Hematopoietic multipotent progenitor cell treated with erythropoietin and hydrocortisone succinate and interleukin-3 and kit ligand, for 15 days (in vitro differentiated cells): ENCODE measurements at regions not wholly inside any gene's neighbourhood (a gene's known extent, or its start where the extent isn't known, plus 50 kb on each side); places are given as distances from the start of the nearest gene placed in this dataset.
"Not testable (repeated sequence)": the region's sequence is repeated elsewhere in the genome, so short reads cannot be mapped to it uniquely, and the experiment has no call there.

ENCODE experiments used
- DNase-seq: peaks from one replicate; pipeline ENCODE4 v3.0.0-alpha.2; 2015; ENCODE audit warnings: low spot score

DNA sequence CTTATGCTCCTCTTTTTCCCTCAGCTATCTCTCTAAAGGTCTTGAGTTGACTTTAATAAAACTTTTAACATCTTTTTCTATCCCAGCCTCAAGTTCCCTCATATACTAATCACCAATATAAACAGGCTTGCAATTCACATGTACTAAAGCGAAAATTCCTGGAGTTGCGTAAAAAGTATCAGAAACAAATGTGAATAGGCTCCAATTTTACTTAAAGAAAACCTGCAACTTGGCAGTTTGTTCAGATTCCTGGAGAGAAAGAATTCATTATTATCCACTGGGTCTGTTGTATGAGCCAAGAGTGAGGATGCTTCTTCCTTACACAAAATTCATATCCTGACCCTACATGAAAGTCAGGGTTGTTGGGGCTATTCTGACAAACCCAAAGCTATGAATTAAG lies 384.2 kb downstream of the DTWD2 start:
- no peak for DNase-seq

DNA sequence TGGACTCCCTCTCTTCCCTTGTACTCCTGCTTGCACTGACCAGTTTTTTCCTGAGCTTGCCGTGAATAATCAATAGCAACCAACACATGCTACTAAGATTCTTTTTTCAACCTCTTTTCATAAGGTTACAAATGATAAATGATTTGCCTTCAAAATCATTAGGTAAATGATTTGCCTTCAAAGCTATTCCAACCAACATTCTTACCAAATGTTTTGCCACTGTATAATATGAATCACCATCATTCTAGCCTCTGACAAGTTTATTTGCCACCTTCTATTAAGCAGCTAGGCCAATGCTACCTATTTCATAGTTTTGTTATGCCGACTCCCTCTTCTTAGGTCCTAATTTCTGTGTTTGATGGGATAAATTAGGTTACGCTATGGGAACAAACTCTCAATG lies 385.1 kb downstream of the DTWD2 start:
- no peak for DNase-seq

DNA sequence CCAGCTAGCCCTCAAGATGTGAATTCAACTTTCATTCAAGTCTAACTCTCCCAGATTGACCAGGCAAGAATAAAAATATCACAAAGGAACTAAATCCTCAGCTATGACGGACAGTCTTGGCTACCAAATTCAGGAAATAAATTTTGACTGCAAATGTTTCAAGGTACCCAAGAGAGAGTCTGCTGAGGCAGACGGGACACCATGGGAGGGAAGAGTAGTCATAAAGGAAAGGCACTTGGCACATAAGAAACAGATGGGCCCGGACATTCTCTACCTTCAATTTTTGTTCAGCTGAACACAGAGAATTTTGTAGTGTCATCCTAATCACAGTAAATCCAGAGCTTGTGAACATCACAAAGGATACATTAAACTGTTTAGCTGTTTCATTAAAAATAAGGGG lies 390.0 kb downstream of the DTWD2 start:
- no peak for DNase-seq

DNA sequence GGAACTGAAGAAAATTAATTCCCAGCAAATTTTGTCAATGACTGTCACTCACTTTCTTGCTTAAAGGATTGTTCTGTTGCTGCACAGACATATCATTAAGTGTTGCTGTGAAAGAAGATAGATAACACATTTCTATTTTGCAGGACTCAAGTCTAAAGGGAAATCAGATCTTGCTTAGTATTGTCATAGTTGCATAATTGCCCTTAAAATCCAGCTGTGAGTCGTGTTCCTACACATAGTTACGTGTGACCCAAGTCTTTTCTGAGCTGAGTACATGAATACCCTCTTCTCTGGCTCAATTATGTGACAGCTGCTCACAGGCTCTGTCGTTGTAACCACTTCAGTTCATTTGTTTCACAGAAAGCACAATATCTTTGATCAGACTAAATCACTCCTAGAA lies 390.8 kb downstream of the DTWD2 start:
- DNase-seq = no peak

DNA sequence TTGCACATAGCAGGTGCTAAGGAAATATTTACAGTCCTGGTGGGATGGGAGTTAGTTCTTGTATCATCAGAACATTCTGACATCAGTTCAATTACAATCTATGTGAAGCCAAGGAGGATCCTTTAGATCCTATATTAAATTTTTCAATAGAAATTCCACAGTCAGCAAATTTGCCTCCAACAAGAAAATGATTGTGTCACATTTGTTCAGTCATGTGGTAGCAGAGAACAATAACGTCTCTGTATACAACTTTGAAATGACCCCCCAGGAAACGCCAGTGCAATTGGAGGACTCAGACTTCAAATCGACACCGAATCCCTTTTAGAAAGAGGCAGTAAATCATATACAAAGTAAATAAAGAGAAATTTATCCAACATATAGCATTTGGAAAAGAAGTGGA lies 392.1 kb downstream of the DTWD2 start:
- DNase-seq = no peak

DNA sequence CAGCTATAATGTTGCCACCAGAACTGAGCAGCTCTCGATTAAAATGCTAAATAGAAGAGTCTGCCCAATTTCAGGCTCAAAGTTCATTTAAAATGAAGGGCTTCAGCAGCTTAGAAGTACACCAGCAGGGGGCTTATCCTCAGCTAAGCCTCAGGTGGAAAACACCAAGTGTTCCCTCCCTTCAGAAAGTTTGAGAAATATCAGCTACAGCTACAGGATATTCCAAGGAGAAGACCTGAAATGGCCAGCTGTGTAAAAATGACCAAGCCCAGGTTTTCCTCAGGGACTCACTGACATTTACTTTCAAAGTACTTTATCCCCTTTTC lies 395.4 kb downstream of the DTWD2 start:
- no peak for DNase-seq

DNA sequence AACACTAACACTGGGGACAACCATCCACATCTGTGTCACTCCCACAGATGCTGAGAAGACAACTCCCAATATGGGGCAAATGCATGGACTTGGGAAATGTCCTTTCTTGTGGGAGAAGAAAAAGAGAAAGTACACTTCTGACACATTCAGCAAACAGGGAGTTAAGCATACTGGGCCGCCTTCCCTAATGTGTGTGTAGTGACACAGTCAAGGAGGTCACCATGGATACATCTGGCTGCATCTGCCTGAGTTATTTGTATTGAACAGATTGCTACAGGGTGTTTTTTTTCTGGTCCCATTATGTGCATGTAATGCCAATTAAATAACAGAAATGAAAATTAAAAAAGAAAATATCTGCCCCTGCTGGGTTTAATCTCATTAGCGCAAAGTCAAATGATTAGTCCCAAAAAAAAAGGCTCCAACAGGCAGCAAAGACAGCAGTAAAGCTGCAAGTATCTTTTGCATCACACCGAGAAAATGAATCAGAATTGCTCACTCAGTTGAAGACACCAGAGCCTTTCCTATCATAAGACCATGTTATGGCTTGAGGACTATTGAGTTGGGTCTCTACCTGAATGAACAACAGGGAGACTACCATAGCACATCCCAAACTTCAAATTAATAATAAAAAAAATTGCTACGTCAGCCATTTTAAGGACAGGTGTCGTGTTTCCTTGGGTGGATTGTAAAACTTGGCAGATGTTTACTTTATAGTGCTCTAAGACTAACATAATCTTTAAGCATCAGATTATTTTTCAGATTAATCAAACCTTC lies 395.9 kb downstream of the DTWD2 start:
- no peak for DNase-seq

DNA sequence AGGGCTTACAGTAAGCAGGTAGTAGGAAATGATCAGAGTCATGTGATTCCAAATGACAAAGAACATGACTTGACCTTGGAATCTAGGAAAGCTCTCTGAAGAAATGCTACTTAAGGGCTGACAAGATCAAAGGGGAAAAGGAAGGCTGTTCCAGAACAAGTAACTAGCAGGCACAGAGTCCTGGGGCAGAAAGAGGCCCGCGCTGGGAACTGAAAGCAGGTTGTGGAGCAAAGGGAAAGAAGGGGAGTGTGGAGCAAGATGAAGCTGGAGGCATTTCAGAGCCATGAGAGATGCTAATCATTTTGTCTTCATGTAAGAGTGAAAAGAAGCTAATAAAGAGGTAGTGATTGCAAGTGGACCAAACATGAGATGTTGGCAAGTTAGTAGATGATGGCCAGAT lies 397.5 kb downstream of the DTWD2 start:
- DNase-seq = no peak

DNA sequence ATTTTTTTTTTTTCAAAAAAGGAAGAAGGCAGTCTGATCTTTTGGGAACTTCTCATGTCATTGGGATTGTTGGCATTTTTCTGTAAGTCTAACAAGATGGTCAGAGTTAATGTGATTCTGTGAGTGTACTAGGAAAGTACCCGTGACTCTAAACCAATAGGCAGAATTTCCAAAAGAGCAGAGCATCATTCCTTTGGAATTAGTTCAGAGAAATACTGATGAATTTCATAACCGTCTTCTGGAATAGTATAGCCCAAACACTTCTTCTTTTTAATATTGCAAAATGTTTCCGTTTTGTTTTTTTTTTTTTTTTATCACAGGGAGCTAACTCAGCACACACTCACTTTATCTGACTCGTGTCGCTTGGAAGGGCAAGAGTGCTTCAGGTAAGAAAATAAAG lies 407.4 kb downstream of the DTWD2 start:
- no peak for DNase-seq

DNA sequence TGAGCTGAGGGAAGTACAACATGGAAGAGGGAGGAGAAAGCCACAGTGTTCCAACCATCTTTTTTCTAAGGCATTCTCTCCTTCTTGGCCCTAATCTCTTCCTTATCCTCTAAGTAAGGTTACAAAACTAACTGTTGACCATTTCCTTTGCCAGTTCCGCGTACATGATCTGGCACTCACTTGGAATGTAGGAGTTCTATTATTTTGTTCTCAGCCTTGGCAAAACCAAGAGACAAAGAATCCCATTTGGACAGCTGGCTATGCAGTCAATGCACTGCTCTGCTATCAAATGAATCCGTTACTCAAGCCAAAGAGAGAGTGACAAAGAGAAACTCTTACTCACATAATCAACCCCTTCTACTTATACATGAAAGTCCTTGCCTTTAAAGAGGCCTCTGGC lies 410.3 kb downstream of the DTWD2 start:
- no peak for DNase-seq

DNA sequence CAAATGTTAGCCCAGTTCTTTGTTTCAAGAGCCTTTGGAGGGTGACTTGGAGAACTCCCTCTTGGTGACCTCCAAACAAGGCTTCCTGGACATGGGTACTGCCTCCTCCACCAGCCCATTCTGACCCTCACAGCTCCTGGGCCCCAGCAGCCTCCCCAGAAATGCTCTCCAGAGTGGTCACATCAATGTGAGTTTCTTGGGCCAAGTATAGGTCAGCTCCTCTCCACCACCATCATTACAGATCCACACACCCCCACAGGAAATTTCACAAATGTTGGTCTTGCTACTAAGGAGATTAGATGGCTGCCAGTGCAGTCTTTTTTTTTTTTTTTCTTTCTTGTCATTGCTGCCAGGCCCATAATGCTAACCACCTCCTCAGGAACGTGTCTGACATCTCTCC lies 410.7 kb downstream of the DTWD2 start:
- DNase-seq = no peak

DNA sequence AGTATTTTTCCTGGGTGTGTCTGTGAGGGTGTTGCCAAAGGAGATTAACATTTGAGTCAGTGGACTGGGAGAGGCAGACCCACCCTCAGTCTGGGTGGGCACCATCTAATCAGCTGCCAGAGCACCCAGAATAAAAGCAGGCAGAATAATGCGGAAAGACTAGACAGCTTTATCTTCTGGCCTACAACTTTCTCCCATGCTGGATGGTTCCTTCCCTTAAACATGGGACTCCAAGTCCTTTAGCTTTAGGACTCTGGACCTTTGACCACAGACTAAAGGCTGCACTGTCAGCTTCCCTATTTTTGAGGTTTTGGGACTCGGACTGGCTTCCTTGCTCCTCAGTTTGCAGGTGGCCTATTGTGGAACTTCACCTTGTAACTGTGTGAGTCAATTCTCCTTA lies 418.1 kb downstream of the DTWD2 start:
- DNase-seq = not testable (repeated sequence)

DNA sequence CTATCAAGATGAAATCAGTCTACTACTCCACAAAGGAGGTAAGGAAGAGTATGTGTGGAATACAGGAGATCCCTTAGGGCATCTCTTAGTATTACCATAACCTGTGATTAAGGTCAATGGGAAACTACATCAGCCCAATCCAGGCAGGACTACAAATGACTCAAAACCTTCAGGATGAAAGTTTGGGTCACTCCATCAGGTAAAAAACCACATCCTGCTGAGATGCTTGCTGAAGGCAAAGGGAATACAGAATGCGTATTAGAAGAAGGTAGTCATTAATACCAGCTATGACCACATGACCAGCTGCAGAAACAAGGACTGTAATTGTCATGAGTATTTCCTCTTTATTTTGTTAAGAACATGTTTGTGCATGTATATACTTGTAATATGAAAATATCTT lies 418.8 kb downstream of the DTWD2 start:
- not testable (repeated sequence) for DNase-seq

DNA sequence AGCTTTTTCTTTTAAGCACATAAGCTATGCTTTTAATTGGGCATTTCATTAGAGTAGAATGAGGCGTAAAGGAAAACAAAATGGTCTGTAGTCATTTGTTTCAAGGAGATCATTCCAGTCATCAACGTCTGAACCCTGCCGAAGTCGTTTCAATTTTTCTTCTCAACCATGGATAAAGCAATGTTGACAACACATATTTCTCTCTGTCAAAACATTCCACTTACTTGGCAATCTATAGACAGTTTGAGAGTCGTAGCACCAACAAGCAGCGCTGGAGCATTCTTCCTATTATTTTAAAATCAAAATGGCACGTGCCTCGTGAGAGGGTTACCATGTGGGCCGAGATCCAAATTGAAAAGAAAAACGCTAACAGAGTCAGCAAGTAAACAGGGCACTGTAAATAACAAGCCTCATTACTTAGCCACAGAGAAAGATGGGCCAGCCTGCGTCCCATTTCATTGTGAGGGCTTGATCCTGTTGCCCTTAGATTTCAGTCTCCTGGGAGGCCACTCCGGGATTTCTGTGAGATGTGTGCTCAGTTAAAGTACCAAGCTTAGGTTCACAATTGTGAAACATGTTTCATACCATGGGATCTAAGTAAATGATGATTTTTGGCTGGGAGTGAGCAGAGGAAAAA lies 422.9 kb downstream of the DTWD2 start:
- no peak for DNase-seq

DNA sequence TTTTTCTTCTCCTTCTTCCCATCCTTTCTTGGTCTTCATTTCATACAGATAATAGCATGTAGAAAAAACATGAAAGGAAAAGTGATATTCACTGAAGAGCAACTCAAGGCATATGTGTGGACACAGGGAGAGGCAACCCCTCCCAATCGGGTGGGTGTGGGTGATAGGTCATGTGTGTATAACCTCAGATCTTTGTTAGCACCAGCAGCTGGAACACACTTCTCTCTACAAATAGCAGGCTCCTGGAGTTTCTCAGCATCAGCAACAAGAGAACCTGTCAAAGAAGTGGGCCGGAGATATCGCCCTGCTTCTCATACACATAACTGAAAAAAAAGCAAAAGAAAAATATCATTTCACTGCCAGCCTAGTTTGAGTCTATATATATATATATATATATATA lies 426.4 kb downstream of the DTWD2 start:
- no peak for DNase-seq

DNA sequence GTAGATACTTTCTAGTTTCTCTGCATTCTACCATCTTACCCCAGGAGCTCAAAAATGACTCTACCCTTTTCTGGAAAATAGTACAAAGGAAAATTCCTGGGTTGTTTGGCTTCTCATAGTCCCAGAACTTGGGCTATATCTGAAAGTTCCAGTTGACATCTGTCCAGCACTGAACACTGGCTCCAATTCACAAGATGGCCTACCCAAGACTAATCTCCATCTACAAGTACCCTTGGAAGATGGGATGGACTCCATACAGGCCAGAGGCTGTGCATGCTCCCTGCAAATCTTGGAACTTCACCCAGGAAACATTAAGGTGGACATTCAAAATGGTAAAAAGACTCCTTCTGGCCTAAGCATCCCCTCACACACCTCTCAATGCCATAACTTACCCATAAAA lies 427.1 kb downstream of the DTWD2 start:
- DNase-seq = no peak

DNA sequence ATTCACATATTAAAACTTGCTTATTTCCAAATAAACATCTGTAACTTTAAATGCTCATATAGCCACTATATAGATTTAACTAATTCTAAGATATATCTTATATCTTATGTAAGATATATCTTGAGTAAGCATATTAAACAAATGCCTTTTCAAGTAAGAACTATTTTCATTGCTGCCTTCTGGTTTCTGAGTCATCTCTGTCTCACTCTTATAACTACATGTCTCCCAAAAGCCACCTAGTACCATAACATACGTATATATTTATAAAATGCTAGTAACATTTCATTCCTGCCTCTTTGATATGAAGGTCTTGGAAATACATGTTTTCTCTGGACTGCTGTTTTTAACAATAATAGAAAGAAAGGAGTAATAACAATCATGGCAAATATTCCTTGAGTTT lies 429.5 kb downstream of the DTWD2 start:
- no peak for DNase-seq

DNA sequence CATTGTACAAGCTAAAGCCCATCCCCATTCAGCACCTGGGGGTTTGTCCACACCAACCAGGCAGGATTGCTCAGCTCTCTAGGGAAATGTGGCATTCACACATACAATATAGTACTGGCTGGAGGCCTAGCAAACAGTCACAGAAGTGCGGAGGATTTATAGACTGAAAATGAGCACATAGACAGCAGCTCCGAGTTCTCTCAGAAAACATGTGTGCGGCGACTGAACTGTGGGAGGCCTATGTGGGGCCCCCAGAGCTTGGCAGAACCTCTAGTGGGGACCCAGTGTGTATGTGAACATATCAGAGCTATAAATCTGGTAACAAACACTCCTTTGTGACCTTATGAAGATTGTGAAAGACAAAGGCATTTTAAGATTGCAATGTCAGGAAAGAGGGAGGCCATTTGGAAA lies 431.1 kb downstream of the DTWD2 start:
- DNase-seq = no peak

DNA sequence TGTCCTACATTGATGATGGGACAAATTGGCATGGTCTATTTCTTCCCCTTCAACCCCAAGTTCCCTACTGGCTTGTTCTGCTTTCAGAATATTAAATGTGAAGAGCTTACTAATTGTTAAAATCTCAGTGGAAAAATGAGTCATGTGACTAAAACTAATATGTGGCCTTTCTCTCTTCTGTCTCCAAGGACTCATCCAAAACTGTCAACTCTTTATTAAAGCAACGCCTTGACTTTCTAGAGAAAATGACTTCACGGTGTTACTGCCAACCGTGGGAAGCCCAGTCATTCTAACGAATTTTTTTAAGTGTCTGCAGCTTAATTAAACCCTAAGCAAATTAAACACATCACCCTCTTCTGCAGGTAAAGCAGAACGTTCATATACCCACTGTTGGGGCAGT lies 431.6 kb downstream of the DTWD2 start:
- no peak for DNase-seq

DNA sequence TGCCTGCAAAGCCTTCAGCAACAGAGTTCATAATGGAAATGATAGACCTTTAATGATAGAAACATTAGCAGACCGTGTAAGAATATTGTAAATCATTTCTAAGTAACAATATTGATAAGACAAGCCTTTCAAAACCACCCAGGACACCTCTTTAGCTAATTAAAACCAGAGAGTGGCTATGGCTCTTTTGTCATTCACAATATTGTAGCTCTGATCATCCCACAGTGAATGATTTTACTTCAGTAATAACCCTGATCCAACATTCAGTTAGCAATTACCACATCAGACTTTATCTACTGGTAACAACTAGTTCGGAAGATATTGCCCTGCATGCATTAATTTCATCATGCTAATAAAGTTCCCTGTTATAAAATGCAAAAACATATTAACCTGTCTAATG lies 432.6 kb downstream of the DTWD2 start:
- DNase-seq = no peak

DNA sequence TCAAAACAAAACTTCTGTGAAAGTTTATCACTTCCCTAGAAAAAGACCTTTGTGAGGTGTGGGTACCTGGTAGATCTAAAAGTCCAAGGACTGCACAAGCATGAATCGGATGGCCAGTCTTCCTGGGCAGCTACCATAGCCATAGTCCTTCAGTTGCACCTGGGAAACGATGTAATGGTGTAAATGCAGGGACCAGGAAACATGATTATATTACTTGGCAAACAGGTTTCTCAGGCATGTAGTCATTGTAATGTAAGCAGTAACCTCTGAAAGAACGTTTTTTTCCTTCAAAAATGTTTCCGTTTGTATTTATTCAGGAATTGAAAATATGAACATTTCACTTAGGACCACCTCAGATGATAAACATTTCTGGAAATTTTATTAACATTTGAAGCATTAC lies 433.4 kb downstream of the DTWD2 start:
- DNase-seq = no peak

DNA sequence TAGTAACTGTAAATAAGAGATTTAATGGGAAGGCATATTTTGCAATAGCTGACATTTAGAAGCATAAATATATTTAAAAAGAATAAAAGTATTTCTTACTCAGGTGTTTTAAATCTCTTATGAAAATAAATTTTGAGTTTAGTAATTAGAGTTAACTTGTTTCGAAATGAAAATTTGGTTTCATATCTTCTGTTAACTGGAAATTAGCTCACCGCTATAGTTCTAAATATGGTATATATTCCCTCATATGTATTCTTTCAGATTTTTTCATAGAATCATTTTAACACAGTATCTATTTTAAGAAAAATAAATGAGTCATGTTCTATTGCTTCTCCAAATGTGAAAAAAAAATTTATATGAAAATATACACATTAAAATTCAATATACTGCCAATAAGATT lies 434.1 kb downstream of the DTWD2 start:
- no peak for DNase-seq

DNA sequence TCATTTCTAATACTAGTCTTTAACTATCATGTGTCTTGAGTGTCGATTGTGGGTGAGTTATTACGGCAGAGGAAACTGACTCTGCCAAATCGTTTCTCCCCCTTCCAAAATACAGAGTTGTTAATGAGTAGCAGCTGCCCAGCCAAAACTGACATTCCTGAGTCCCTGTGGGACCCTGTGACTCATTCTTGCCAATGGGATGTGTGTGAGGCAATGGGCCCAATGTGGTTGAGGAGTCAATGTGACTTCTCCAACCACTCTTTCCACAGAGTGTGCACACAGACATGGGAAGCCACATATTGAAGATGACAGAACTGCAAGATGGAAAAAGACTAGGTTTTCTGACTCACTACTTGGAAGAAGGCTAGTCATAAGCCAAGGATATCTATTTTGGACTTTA lies 434.7 kb downstream of the DTWD2 start:
- no peak for DNase-seq

DNA sequence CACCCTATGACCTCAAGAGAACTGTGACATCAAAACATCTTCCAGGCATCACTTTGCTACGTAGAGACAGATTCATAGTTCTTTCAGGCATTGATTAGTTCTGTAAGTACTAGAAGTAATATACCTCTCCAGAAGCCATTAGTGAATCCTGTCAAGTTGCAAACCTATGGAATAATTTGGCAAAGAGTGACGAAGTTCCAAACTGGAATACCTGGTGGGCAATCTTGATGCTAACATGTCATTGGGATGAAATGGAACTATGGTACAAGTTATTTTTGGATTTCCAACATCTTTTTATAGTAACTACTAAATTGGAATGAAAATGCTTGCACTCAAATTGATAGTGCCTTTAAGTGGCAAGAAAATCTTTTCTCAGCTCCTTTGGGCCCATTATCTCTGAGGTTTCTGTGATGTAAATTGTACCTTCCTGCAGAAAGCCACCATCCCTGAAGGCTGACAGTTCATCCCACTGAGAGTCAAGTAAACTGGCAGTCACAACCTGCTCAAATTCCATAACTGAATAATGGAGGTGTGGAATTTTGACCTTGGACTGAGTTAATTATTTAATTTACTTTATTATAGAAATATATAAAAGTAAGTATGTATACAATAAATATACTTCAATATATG lies 435.5 kb downstream of the DTWD2 start:
- DNase-seq = no peak
